DND-41 (cell line): ENCODE measurements at regions not wholly inside any gene's neighbourhood (a gene's known extent, or its start where the extent isn't known, plus 50 kb on each side); places are given as distances from the start of the nearest gene placed in this dataset.

Experiments
- CTCF ChIP-seq: IDR thresholded peaks from 2 replicates; pipeline ENCODE4 v1.5.1; 2012; ENCODE audit warnings: borderline replicate concordance, low read length, moderate library complexity, mild to moderate bottlenecking; ENCODE audit not compliant: poor library complexity, severe bottlenecking; ENCODE audit errors: extremely low read depth
- EZH2 ChIP-seq: IDR thresholded peaks from 3 replicates; pipeline ENCODE4 v1.6.1; 2012; ENCODE audit warnings: borderline replicate concordance, low read depth, mild to moderate bottlenecking, moderate library complexity, low read length, inconsistent platforms; ENCODE audit not compliant: severe bottlenecking

- TF ChIP-seq EZH2 = no peak
- TF ChIP-seq CTCF = no peak
Measured at GRCh38 chr4:81860111-81860510, 388.4 kb upstream of the RASGEF1B start.
